Gastroesophageal sphincter (tissue), 3 donors: ENCODE measurements at regions not wholly inside any gene's neighbourhood (a gene's known extent, or its start where the extent isn't known, plus 50 kb on each side); places are given as distances from the start of the nearest gene placed in this dataset.
"Not testable (repeated sequence)": the region's sequence is repeated elsewhere in the genome, so short reads cannot be mapped to it uniquely, and the experiment has no call there.

Experiments used
- EP300 ChIP-seq: sonication (generic); formaldehyde crosslinking; IDR thresholded peaks from one replicate; pipeline ENCODE4 v1.6.1; 2017; ENCODE audit warnings: antibody characterized with exemption, mild to moderate bottlenecking
- POLR2AphosphoS5 ChIP-seq: sonication (generic); formaldehyde crosslinking; IDR thresholded peaks from one replicate; pipeline ENCODE4 v1.6.1; 2017; ENCODE audit warnings: antibody characterized with exemption
- TF ChIP-seq, protein P1 (sequence below), 4 experiments: fragments of 200-600 bp in 2 of 4; fragments of 450-650 bp in 2 of 4; sonication (generic) in 1 of 4; IDR thresholded peaks; one replicate each; pipeline ENCODE4 v1.5.1; 2017 to 2019; ENCODE audit warnings: antibody characterized with exemption in 4 of 4, mild to moderate bottlenecking in 2 of 4, moderate library complexity in 2 of 4

GRCh38 chr9:41353026-41353425 is 163.9 kb upstream of the ZNG1F start:
- TF ChIP-seq EP300, POLR2AphosphoS5: not testable (repeated sequence)
- TF ChIP-seq, protein P1, sequence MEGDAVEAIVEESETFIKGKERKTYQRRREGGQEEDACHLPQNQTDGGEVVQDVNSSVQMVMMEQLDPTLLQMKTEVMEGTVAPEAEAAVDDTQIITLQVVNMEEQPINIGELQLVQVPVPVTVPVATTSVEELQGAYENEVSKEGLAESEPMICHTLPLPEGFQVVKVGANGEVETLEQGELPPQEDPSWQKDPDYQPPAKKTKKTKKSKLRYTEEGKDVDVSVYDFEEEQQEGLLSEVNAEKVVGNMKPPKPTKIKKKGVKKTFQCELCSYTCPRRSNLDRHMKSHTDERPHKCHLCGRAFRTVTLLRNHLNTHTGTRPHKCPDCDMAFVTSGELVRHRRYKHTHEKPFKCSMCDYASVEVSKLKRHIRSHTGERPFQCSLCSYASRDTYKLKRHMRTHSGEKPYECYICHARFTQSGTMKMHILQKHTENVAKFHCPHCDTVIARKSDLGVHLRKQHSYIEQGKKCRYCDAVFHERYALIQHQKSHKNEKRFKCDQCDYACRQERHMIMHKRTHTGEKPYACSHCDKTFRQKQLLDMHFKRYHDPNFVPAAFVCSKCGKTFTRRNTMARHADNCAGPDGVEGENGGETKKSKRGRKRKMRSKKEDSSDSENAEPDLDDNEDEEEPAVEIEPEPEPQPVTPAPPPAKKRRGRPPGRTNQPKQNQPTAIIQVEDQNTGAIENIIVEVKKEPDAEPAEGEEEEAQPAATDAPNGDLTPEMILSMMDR (IDR thresholded peaks at IDR 0.05) = not testable (repeated sequence)
